ENCODE measurements at regions not wholly inside any gene's neighbourhood (a gene's known extent, or its start where the extent isn't known, plus 50 kb on each side); places are given as distances from the start of the nearest gene placed in this dataset.

- TF ChIP-seq EZH2phosphoT487 (IDR thresholded peaks at IDR 0.05; ENCODE audit: borderline replicate concordance, low read length) (no peak), CTCF (IDR thresholded peaks at IDR 0.05; ENCODE audit: low read depth, low read length, poor library complexity, severe bottlenecking) (no peak)
- Histone ChIP-seq H3K9me2 (replicated peaks; ENCODE audit: control insufficient read depth, low read length) (no peaks in the 10 kb centered on the region), H3K4me3 (ENCODE audit: low read length) (no peak overlapping the region), H3K27ac (ENCODE audit: low read depth, low read length) (no peak overlapping the region), H3K9me3 (ENCODE audit: control insufficient read depth, insufficient read depth, low read length) (no peaks in the 10 kb centered on the region), H3K79me2 (ENCODE audit: control insufficient read depth, low read length) (no peaks in the 10 kb centered on the region), H3K36me3 (ENCODE audit: control insufficient read depth, low read length) (no peaks in the 10 kb centered on the region), H3K4me2 (ENCODE audit: low read length) (no peak overlapping the region), H3F3A (ENCODE audit: control insufficient read depth, insufficient read depth) (no peaks in the 10 kb centered on the region), H3K4me1 (ENCODE audit: control insufficient read depth, low read length) (no peaks in the 10 kb centered on the region), H3K27me3 (ENCODE audit: control insufficient read depth, low read length) (no peaks in the 10 kb centered on the region), H4K20me1 (ENCODE audit: control insufficient read depth, insufficient read depth, low read depth, low read length) (no peaks in the 10 kb centered on the region)
Measured at GRCh38 chr14:26761532-26761931, 163.7 kb upstream of the NOVA1 start.

- Histone ChIP-seq H3K9me3 (ENCODE audit: control insufficient read depth, insufficient read depth, low read length) (peaks cover 3% of the 10 kb centered on the region; the same call in 1 of the 2 replicates), H3K4me2 (ENCODE audit: low read length) (no peak overlapping the region), H3F3A (ENCODE audit: control insufficient read depth, insufficient read depth) (no peaks in the 10 kb centered on the region), H3K4me3 (ENCODE audit: low read length) (no peak overlapping the region), H3K27me3 (ENCODE audit: control insufficient read depth, low read length) (no peaks in the 10 kb centered on the region), H3K27ac (ENCODE audit: low read depth, low read length) (no peak overlapping the region), H3K36me3 (ENCODE audit: control insufficient read depth, low read length) (no peaks in the 10 kb centered on the region), H4K20me1 (ENCODE audit: control insufficient read depth, insufficient read depth, low read depth, low read length) (no peaks in the 10 kb centered on the region), H3K9me2 (replicated peaks; ENCODE audit: control insufficient read depth, low read length) (no peaks in the 10 kb centered on the region), H3K79me2 (ENCODE audit: control insufficient read depth, low read length) (no peaks in the 10 kb centered on the region), H3K4me1 (ENCODE audit: control insufficient read depth, low read length) (no peaks in the 10 kb centered on the region)
- TF ChIP-seq CTCF (IDR thresholded peaks at IDR 0.05; ENCODE audit: low read depth, low read length, poor library complexity, severe bottlenecking) (no peak), EZH2phosphoT487 (IDR thresholded peaks at IDR 0.05; ENCODE audit: borderline replicate concordance, low read length) (no peak)
Measured at GRCh38 chr14:26765301-26765700, 167.5 kb upstream of the NOVA1 start.

- no peak overlapping the region for H3K4me2 ChIP-seq (ENCODE audit: low read length)
- H3K9me2 ChIP-seq (replicated peaks; ENCODE audit: control insufficient read depth, low read length) = no peaks in the 10 kb centered on the region
- H4K20me1 ChIP-seq (ENCODE audit: control insufficient read depth, insufficient read depth, low read depth, low read length) = no peaks in the 10 kb centered on the region
- H3K27me3 ChIP-seq (ENCODE audit: control insufficient read depth, low read length) = no peaks in the 10 kb centered on the region
- H3K27ac ChIP-seq (ENCODE audit: low read depth, low read length) = no peak overlapping the region
- no peaks in the 10 kb centered on the region for H3K36me3 ChIP-seq (ENCODE audit: control insufficient read depth, low read length)
- no peaks in the 10 kb centered on the region for H3K79me2 ChIP-seq (ENCODE audit: control insufficient read depth, low read length)
- TF ChIP-seq CTCF (IDR thresholded peaks at IDR 0.05; ENCODE audit: low read depth, low read length, poor library complexity, severe bottlenecking) (no peak), EZH2phosphoT487 (IDR thresholded peaks at IDR 0.05; ENCODE audit: borderline replicate concordance, low read length) (no peak)
- H3K4me1 ChIP-seq (ENCODE audit: control insufficient read depth, low read length) = no peaks in the 10 kb centered on the region
- no peak overlapping the region for H3K4me3 ChIP-seq (ENCODE audit: low read length)
- no peaks in the 10 kb centered on the region for H3F3A ChIP-seq (ENCODE audit: control insufficient read depth, insufficient read depth)
- H3K9me3 ChIP-seq (ENCODE audit: control insufficient read depth, insufficient read depth, low read length) = peaks cover 3% of the 10 kb centered on the region
Measured at GRCh38 chr14:26765768-26766520, 168.1 kb upstream of the NOVA1 start.

All from DOHH2 (cell line).